GM19452 (cell line): ENCODE measurements at regions not wholly inside any gene's neighbourhood (a gene's known extent, or its start where the extent isn't known, plus 50 kb on each side); places are given as distances from the start of the nearest gene placed in this dataset.
"Not testable (repeated sequence)": the region's sequence is repeated elsewhere in the genome, so short reads cannot be mapped to it uniquely, and the experiment has no call there.

ENCODE experiments used
- ATAC-seq: cut with Tn5 transposase; IDR thresholded peaks from one replicate; pipeline ENCODE4 v1.9.1; 2021; ENCODE audit not compliant: unreplicated experiment

GRCh38 chr13:63542770-63543169 is 2127.1 kb upstream of the PCDH20 start:
- ATAC-seq: no peak

DNA sequence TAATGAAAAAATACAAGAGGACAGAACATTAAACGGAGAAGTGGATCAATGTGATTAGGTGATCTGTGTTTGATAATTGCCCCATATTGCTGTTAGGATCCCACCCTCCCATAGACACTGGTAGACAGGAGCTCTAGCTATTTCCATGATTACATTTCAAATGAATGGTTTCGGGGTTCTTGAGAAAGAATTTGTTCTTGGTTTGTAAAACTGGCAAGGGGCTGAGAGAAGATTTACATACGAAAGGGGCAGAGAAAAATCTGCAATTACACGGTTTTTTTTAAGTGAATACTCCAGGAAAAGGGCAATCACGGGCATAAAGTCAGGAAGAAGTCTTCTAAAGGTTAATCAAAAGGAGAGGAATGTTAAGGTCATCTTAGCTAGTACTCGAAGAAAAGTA is 2125.7 kb upstream of the PCDH20 start:
- ATAC-seq: no peak

DNA sequence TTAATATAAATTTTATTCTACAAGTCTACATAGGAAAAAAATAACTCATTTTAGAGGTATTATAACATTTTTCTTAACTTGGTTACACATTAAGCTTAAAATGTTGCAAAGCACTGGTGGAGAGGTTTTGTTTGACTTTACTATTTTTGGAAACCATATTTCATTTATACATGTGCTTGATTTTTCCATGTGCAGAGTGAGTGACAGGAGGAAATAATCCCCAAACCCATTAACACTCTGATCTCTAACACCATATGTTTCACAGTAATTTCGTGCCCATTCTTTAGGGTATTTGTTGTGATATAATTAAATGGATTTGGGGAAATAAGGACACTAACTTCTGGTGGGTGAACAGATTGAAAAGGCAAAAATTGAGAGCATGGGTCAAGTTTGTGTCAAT is 2124.4 kb upstream of the PCDH20 start:
- no peak for ATAC-seq

DNA sequence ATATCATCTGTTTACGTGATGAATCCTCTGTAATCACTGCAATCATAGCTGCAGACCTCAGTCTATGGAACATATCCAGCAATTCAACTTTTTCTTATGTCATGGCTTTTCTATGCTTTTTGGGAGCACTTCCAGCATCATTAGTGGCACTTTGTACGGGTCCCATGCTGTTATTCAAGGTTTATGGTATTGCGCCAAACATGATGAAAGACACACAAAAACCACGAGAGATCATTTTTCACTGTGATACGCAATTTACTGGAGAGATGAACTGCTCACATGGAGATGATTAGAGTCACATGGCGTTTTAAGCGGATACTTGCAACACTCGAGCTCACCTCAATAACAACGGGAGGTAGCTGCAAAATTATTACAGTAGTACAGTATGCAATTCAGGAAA is 2101.7 kb upstream of the PCDH20 start:
- ATAC-seq: no peak

DNA sequence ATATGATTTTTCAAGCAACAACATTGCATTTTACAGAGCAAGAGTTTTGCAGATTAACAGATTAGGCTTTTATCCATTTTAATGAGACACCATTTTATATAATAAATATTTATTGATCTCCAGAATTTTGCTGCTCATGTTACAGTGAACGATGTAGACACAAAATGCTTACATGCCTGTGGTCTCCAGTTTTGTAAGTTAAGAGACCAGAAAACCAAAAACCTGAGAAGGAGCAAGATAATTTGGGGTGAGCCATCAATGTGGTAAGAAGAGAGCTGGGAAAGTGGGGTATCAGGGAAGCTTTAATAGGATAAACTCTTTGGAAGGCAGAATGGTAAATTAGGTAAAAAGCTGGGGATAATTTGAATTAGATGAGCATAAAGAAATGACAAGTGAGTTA is 2100.5 kb upstream of the PCDH20 start:
- no peak for ATAC-seq

GRCh38 chr13:63514886-63515285 is 2099.2 kb upstream of the PCDH20 start:
- no peak for ATAC-seq

DNA sequence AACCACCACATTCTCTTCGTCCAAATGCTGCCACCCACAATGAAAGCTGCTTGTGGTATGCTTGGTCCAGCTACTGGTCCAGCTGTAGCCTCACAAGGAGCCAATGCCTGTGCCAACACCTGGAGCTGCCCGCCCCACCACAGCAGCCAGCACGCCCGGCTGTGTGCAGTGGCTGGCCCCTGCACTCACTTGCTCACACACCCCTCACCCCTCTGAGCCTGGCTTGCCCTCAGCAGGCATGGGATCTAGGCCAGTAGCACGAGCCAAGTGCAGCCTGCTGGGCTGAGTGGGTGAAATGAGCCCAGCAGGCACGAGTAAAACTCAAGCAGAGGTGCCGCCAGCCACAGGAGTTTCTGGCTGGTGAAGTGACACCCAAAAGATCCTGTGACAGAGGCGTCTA is 2096.4 kb upstream of the PCDH20 start:
- no peak for ATAC-seq

DNA sequence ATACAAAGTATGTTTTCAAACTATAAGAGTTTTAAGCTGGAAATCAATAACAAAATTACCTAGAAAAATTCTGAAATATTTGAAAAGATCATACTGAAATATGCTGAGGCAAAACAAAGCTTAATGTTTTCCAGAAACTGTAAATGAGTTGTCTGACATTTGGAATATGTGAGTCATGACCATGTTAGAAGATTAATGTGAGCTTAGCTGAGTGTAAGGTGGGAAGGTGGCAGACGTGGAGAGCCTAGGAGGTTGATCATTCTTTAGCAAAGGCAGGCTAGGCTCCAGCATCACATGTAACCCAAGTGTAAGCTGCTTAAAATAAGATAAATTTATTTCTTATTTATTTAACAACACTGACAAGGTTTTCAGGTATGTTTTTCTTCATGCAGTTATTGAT is 2086.1 kb upstream of the PCDH20 start:
- ATAC-seq: no peak

GRCh38 chr13:63497601-63498000 is 2082.0 kb upstream of the PCDH20 start:
- no peak for ATAC-seq

DNA sequence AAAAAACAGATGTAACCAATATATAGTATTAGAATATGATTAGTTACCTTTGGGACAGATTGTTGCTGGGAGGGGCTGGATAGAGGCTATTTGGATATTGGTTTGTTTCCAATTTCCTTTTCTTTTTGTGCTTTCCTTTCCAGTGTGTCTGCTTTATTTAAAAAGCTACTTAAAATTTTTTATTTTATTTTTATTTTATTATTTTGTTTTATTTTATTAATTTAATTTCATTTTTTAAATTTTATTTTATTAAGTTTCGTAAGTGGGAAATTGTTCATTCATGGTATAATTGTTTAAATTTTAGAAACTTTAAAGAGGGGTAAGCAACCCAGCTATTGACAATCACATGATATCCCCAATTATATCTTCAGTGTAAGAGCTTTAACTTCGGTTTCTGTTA is 2077.0 kb upstream of the PCDH20 start:
- ATAC-seq: no peak

- ATAC-seq: no peak
Observed at GRCh38 chr13:63490149-63490548, 2074.5 kb upstream of the PCDH20 start.

DNA sequence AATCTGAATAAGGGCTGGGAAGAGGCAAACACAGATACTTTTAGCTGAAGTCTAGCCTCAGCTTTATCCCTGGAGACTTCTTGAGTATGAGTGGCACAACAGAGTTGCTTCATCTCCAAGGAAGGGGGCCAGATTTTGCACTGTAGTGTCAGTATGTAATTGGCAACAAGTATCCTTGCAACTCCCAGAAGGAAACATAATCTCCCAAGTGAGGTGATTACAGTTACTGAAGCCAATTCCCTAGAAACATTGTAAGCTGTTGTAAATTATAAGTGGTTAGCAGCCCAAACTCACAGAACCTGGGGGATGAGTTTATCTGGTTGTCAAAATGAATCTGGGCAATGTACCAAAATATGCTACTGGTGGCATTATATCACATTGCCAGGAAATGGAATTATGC is 2065.7 kb upstream of the PCDH20 start:
- ATAC-seq: no peak

GRCh38 chr13:63472711-63473110 is 2057.1 kb upstream of the PCDH20 start:
- ATAC-seq: no peak

- ATAC-seq: peak; percentile 63
Observed at GRCh38 chr13:63463782-63464610, 2048.3 kb upstream of the PCDH20 start.

GRCh38 chr13:63460462-63461090 is 2044.9 kb upstream of the PCDH20 start:
- ATAC-seq: no peak

DNA sequence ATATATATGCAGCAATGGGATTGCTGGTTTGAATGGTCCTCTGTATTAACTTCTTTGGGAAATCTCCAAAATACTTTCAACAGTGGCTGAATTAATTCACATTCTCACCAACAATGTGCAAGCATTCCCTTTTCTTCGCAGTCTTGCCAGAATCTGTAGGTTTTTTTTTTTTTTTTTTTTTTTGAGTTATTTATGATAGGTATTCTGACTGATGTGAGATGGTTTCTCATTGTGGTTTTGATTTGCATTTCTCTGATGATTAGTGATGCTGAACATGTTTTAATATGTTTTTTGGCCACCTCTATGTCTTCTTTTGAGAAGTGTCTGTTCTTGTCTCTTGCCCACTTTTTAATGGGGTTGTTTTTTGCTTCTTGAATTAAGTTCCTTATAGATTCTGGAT is 2041.5 kb upstream of the PCDH20 start:
- no peak for ATAC-seq

- ATAC-seq: no peak
Observed at GRCh38 chr13:63455938-63456337, 2040.3 kb upstream of the PCDH20 start.

DNA sequence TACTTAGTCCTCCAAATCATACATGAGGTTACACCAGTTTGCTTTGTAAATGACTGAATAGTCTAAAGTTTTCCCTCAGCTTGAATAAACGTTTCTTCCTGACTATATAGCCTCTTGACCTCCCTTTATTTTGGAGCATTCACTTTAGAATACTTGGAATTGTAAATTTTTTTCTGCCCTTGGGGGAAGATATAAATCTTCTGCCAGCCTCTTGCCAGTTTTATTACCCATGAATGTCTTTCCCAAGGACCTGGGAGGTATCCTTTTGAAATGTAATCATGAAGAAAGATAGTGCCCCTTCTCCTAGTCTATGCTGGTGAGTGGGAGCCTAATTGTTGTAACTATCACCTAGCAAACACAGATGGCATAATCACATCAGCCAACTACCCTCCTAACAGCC is 2033.9 kb upstream of the PCDH20 start:
- no peak for ATAC-seq

GRCh38 chr13:63448692-63449091 is 2033.0 kb upstream of the PCDH20 start:
- ATAC-seq: no peak

- no peak for ATAC-seq
Observed at GRCh38 chr13:63446329-63446728, 2030.7 kb upstream of the PCDH20 start.

DNA sequence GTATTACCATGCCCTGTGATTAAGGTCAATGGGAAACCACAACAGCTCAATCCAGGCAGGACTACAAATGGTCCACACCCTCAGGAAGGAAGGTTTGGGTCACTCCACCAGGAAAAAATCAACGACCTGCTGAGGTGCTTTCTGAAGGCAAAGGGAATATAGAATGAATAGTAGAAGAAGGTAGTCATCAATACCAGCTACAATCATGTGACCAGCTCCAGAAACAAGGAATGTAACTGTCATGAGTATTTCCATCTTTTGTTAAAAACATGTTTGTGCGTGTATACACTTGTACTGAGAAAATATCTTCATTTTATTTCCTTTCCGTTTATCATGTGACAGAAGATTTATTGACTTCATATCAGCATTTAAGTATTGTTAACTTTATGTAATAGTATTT is 2028.6 kb upstream of the PCDH20 start:
- not testable (repeated sequence) for ATAC-seq

DNA sequence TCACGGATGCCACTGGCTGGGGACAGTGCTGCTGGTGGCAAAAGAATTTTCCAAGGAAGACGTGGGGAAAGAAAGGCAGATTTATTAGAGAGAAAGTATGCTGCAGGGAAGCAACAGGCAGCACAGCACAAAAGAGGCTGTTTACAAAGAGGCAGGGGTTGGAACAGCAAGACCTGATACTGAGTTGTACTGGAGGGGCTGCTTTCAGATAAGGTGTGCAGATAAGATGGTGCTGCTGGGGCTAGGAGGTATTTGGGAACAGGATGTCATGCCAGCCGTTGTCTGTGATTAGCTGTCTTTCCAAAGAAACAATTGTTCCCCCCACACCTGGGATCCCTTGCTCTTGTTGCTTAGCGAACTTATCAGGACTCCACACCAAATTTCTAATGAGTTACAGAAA is 2023.3 kb upstream of the PCDH20 start:
- no peak for ATAC-seq

DNA sequence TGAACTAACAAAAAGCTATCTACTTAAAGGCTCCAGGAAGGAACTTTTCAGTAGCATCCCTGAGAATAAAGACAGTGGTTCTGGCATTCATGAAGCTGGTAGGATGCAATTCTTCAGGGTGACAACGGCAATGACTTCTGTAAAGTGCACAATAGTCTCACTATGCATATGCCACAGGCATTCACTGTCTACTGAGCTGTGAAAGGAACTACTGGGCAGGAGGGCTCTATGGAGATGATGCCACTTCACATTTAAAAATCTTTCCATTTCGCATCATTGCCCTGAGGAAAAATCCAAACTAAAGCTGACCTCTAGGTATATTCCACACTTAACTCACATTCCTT is 2020.6 kb upstream of the PCDH20 start:
- ATAC-seq: no peak
